Gastroesophageal sphincter (tissue), 3 donors: ENCODE measurements at regions not wholly inside any gene's neighbourhood (a gene's known extent, or its start where the extent isn't known, plus 50 kb on each side); places are given as distances from the start of the nearest gene placed in this dataset.

Experiments used
- CTCF ChIP-seq, 4 experiments: fragments of 200-600 bp in 2 of 4; fragments of 450-650 bp in 2 of 4; sonication (generic) in 1 of 4; IDR thresholded peaks; one replicate each; pipeline ENCODE4 v1.5.1; 2017 to 2019; ENCODE audit warnings: antibody characterized with exemption in 4 of 4, mild to moderate bottlenecking in 2 of 4, moderate library complexity in 2 of 4
- EP300 ChIP-seq: sonication (generic); formaldehyde crosslinking; IDR thresholded peaks from one replicate; pipeline ENCODE4 v1.6.1; 2017; ENCODE audit warnings: antibody characterized with exemption, mild to moderate bottlenecking
- POLR2A ChIP-seq, 2 donors: fragments of 450-650 bp; IDR thresholded peaks; one replicate each; pipeline ENCODE4 v1.6.1; 2017; ENCODE audit warnings: antibody characterized with exemption in 2 of 2, mild to moderate bottlenecking in 2 of 2, moderate library complexity in 1 of 2
- POLR2AphosphoS5 ChIP-seq: sonication (generic); formaldehyde crosslinking; IDR thresholded peaks from one replicate; pipeline ENCODE4 v1.6.1; 2017; ENCODE audit warnings: antibody characterized with exemption

DNA sequence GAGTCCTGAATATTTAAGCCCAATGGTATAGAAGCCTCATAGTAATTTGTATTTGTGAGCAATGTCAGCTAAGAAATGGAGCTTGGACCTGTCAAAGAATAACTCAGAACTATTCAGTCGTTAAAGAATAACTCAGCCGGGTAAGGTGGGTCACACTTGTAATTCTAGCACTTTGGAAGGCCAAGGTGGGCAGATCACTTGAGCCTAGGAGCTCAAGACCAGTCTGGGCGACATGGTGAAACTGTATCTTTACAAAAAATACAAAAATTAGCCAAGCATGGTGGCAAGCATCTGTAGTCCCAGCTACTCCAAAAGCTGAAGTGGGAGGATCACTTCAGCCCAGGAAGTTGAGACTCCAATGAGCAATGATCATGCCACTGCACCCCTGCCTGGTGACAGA is 1526.5 kb downstream of the LRRC4C start:
- TF ChIP-seq CTCF (IDR thresholded peaks at IDR 0.05) (no peak), POLR2AphosphoS5 (no peak), POLR2A (IDR thresholded peaks at IDR 0.05) (no peak), EP300 (no peak)
